ENCODE measurements at regions not wholly inside any gene's neighbourhood (a gene's known extent, or its start where the extent isn't known, plus 50 kb on each side); places are given as distances from the start of the nearest gene placed in this dataset.
A peak's percentile ranks its signal among the peaks of the same experiment; 100 is the strongest.

DNA sequence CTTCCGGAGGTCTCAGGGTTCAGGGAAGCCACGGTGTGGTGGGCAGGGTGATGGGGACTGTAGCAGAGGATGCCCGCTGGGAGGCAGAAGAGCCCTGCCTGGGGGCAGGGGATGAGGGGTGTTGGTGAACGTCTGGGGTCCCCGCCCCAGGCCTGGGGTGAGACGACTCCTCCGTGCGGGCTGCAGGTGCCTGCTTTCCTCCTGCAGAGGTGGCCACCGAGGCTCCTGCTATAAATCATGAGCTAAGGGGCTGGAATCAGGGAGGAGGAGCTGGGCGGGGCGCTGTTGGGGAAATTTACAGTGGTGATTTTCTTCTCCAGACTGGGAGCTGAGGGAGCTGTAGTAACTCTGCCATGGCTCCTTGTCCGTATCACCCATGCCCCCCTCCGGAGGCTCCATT, 167.0 kb downstream of the MRM1 start:
- DNase-seq, result peak; percentile 48

DNA sequence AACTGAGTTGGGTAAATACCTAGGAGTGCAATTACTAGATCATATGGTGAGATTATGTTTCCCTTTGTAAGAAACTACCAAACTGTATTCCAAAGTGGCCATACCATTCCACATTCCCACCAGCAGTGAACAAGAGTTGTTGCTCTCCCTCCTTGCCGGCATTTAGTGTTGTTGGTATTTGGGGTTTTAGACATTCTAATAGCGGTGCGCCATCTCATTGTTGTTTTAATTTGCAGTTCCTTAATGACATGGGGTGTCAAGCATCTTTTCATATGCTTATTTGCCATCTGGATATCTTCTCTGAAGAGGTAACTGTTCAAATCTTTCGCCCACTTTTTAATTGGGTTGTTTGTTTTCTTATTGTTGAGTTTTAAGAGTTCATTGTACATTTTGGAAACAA, 164.2 kb upstream of the LHX1 start:
- DNase-seq, result no peak

DNA sequence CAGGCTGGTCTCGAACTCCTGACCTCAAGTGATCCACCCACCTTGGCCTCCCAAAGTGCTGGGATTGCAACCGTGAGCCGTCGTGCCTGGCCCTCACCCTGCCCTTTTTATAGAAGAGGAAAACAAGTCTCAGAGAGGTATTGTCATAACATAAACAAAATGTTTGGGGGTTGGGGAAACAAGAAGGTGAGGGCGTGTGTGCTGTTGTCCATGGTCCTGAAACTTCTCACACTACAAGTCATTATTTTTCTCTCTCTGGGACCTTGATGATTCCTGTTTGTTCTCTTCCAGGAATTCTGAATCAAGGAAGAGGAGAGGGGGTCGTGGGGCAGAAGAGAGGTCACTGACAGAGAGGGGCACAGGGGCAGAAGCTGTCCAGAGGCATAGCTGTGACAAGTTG, 160.2 kb upstream of the LHX1 start:
- no peak for DNase-seq

DNA sequence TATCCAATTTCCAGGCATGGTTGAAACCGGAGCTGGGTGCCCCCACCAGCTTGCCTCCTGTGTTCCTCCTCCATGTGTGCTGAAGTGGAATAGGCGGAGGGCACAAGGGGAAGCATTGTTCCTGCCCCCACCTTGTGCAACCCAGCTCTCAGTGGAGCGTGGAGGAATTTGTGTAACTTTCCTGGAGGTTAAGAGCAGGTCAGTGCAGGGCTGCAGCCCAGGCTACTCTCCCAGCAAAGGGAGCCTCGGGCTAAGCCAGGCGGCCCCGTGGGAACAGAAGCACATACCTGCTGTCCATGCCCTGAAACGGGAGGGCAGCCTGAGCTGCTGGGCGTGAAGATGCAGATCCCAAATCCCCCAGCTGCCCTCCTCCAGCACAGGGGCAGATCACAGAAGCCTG, 158.8 kb upstream of the LHX1 start:
- no peak for DNase-seq

DNA sequence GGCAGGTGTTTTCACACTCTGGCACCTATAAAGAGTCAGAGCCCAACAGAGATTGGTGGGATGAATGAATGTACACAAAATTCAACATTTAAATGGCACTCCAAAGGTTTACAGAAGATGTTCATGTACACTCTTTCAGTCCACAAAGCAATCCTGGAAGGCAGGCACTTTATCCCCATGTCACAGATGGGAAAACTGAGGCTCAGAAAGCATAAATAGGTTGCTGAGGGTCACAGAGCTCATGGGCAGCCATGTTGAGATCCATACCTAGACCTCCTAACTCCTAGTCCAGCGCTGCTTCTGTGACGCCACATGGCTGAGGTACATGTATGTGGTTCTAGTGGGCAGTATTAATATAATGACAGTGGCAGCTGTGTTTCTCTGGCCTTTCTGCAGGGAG, 157.7 kb upstream of the LHX1 start:
- DNase-seq, result no peak

DNA sequence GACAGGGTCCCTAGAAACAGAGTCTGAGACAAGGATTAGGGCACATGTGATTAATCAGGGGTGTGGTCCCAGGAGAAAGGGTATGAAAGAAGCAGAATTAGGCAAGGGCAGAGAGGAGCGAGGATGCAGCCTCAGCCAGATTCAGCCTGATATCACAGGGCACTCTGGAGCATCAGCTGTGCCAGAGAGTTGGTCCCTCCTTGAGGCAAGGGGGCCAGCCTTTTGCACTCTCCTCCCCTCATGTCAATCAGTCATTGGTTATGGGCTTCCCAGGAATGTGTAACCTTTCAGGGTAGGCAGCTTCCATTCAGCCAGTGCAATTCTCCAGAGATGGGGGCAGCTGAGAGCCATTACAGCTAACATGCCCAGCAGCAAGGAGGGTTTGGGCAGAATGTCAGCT, 152.6 kb upstream of the LHX1 start:
- no peak for DNase-seq

DNA sequence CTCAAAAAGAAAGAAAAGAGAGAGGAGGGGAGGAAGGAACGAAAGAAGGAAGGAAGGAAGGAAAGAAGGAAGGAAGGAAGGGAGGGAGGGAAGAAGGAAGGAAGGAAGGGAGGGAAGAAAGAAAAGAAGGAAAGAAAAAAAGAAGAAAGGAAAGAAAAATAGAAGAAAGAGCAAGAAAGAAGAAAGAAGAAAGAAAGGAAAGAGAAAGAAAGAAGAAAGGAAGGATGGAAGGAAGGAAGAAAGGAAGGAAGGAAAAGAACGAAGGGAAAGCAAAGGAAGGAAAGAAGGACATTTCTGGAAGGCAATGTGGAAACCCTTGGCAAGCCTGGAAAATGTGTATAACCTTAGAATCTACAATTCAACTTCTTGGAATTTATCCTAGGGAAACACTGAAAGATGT, 150.4 kb upstream of the LHX1 start:
- no peak for DNase-seq

DNA sequence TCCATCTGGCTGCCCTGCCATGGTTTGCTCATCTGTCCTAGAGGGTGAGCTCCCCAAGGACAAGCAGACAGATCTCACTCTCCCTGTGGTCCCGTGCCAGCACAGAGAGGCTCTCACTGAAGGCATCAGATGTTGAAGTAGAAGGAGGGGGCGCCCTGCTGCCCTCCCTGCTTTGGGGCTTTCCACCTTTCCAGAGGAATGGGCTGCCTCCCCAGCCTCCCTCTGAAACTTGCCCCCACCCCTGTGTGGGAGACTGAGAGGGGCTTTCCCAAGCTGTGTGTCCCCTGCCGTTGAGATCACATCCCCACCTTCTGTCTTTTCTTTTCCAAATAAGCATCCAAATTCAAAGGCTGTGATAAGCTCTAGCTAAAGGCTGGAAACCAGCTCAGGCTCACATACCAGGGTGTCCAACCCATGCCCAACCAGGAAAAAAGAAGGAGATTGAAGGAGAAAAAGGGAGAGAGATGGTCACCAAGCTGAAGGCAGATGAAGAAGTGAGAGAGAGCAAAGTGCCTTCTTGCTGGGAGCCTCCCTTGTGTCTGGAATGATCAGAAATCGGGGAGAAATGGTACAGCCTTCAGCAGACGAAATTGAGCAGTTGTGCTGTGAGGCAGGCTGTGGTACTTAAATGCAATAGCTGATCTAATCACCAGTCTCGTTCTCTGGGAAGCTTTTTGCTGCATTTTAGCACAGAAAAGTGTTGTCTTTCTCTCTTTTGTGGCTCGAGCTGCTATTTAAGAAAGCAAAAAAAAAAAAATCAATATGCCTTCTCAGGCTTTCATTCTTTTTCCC, 145.9 kb upstream of the LHX1 start:
- no peak for DNase-seq

DNA sequence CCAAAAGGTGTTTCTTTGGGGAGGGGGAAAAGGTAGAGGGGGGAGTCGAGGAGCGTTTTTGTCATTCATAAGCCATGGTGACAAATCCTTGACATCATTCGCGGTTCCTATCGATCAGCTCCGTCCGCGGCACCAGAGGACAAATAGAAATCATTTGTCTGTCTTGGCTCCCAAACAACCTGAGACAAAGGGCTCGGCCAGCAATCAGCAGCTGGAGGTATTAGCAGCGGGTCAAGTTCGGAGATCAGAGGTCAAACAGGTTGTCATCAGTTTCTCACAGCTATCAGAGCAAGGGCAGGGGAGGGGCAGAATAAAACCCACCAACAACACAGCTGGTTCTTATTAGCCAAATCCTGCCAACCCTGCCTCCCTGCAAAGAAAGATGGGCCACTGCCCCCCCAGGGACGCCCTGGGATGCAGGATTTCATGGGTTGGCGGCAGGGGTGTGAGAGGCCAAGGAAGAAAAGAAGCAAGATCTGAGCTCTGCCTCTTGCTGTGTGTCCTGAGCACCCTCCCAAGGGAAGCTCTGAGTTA, 145.3 kb upstream of the LHX1 start:
- no peak for DNase-seq

DNA sequence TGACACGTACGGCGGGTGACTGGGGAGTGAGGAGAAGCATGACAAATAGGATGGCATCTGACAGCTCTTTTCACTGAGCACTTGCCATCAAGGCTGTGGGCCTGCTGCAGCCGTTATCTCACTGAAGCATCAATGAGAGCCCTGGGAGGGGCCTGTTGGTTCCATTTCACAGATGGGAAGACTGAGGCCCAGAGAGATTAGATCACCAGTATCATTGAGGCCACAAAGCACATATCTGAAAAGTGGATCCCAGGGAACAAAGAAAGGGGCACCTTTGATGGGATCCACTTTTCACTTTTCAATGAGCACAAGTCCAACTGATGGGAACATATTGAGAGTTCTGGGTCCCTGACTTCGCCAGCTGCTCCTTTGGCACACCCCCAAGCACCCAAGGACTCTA, 144.4 kb upstream of the LHX1 start:
- no peak for DNase-seq

DNA sequence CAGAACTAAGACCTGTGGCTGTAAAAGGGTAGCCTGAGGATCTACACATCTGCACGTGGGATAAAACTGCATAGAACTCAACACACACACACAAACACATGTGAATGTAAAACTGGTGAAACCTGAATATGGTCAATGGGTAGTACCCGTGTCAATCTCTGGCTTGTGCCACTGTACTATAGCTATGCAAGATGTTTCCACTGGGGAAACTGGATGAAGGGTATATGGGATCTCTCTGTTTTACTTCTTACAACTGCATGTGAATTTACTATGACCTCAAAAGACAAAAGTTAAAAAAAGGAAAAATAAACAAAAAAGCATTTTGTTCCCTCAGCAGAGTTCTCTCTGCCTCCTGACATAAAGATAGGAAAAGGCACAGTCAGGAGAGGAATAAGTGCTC, 143.3 kb upstream of the LHX1 start:
- no peak for DNase-seq

DNA sequence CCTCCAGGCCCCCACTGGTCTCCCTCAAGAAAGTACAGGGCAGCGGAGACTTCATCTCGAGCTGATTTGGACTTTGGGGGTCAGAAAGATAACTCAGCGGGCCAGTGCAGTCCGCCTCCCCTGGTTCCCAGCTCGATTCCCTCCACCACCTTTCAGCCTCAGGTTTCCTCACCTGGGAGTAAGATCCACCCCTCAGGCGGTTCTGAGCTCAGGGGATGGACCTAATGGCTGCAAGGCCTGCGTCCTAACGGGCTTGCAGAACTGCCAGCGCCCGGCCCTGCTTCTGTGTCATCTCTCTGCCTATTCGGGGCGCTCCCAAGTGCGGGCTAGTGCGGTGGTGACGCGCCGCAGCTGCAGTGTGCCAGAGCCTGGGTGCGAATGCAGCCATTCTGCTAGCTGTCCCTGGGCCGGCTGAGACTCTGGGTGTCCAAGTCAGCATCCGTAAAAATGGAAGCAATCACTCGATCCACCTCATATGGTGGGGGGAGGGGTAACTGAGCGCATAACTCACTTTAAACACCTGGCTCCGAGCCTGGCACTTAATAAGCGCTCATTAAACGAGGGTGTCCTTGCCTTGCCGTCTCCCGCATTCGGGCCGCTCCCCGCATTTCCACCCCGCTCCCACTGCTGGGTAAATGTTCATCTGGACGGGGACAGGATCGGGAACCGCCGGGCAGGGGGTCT, 129.6 kb upstream of the LHX1 start:
- DNase-seq, result no peak

DNA sequence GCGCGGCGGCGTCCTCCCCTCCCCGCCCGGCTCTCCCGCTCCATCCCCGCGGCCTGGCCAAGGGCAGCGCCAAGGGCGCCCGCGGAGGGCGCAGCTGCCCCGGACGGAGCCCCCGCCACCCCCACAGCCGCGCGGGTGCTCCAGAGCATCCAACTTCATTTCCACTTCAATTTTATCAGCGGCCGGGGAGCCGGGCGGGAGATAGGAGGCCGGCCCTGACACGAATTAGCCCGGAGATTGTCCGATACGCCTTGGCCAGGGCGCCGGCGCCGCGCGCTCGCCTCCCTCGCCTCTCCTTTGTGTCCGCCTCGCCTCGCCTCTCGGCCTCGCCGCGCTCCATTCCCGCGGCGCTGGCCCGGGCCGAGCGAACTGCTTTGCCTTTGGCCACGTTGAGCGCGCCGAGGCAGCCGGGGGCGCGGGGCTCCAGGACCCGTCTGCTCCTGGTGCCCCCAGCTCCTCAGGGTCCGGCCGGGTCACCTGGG, 129.1 kb upstream of the LHX1 start:
- no peak for DNase-seq

DNA sequence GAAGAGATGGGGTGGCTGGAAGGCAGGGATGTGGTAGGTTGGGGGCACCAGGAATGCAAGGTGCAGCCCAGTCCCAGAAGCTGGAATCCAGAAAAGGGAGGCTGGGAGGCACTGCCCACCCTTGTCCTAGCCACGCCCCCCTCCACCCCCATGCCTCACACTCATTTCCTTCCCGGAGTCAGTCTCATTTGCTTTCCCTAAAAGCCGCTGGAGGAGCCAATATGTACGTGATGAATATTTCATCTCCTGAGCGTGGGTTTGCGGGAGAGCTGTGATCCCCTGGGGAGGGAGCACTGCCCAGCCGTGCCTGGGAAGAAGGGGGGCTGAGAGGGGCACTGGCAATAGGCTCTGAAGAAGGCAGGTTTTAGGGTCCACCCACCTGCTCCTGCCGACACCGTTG, 124.5 kb upstream of the LHX1 start:
- DNase-seq, result no peak

DNA sequence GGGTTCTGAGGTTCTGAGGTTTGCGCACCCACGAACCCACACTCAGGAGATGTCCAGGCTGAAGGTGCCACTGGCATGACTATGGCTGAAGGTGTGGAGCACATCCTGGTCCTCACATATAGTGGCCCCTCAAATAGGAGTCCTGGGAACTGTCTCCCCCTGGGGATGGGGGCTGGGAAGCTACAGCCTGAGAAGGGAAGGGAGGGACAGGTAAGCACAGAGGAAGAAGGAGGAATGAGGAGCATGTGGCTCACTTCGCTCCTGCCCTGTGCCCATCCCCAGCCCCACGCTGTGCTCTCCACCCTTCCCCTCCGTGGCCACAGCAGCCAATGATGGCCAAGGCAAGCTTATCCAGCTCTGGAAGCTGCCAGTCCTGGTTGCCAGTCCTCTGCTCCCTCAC, 123.9 kb upstream of the LHX1 start:
- no peak for DNase-seq

DNA sequence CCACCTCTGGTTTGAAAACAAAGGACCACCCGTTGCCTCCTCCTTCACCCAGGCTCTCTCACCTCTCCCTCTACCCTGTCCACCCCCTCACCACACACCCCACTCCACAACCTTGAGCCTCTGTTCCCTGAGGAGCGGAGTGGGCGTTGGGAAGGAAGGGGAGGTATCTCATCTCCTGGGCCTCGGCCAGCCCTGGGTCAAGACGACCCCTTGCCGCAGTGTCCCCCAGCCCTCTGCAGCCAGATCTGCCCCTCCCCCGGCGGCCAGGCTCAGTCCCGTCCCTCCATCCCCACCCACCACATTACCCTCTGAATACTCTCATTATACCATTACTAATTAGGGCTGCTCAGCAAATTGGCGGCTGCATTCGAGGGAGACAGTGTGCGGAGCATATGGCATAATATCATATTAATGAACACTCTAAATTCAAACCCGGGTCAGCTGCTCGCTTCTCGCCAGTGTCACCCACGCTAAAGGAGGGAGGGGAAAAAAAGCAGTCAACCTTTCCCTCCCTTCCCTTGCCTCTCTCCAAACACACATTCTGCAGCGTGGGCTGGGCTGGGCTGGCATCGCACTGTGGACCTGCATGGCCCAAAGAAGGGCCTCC, 123.2 kb upstream of the LHX1 start:
- no peak for DNase-seq

DNA sequence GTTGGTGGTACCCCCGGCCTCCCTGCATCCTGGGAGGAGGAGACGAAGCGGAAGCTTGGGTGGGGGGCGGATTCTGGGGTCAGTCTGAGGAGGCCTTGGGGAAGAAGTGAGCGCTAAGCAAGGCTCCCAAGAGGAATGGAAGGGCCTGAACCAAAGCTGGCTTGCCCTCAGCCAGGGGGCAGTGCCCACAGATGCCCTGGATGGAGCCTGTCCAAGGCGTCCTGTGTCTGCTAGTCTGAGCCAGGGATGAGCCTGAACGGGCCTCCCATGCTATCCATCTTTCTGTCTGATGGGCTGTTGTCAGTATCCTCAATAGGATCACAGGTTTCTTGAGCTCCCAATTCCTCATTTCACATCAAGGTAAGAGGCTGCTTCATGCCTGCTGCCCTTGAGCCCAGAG, 122.3 kb upstream of the LHX1 start:
- DNase-seq, result no peak

DNA sequence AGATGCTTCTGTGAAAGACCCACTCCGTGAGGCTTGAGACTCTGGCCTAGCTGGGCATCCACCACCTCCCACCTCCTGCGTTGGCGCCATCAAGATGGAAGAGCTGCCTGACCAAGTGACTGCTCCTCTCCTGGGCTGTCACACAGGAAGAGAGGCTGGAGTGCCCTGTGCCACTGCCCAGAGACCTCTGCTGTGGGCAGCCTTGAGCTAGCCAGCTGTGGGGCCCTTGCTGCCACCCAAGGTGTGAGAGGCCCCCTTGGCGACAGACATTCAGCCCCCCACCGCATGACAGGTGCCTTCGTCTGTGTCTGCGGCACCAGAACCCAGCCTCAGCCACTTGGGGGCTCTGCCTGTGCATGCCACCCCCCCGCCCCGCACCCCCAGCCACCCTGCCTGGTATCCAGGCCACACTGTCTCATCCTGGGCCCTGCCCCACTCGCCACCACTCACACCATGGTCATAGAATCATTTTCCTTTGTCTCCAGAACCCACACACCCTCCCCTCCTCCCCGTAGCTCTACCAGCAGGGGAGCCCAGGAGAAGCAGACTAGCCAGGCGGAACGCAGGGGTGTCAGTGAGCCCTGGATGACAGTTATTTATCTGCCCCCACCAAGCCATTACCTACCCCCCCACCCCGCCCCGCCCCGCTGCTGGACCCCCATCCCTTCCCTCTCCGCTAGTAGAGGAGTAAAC, 120.9 kb upstream of the LHX1 start:
- DNase-seq, result no peak

DNA sequence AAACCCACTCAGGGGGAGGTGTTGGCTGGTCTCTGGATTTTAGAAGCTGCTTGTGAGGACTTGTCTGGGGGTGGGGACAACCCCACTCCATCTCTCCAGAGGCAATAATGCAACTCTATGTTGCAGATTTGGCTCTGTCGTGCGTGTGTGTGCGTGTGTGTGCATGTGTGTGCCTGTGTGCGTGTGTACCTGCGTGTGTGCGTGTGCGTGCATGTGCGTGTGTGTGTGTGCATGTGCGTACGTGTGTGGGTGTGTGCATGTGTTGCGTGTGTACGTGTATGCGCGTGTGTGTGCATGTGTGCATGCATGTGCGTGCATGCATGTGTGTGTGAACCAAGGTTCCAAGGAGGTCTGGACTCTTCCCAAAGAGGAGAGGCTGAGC, 120.4 kb upstream of the LHX1 start:
- DNase-seq, result no peak

DNA sequence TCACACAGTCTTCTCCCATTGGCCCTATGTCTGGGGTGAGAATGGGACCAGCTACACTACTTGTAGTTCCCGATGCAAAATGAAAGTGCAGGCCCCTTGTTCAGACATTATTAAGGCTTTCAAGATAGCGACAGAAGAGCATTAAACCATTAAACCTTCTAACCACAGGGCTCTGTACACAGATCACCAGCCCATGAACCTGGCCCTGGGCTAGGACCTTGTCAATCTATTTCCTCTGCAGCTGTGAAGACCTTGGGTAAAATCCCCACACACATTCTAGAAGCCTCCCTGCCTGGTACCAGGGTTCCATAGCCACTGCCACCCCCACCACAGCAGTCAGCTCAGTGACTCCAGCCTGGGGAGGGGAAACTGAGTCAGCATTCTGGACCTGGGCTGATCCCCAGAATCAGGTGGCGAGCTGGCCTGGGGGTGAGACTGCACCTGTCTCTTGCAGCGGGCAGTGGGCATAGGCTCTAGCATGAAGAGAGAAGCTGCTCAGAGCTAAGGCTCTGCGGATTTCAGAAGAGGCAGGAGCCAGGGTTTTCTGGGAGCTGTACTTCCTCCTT, 119.7 kb upstream of the LHX1 start:
- no peak for DNase-seq

DNA sequence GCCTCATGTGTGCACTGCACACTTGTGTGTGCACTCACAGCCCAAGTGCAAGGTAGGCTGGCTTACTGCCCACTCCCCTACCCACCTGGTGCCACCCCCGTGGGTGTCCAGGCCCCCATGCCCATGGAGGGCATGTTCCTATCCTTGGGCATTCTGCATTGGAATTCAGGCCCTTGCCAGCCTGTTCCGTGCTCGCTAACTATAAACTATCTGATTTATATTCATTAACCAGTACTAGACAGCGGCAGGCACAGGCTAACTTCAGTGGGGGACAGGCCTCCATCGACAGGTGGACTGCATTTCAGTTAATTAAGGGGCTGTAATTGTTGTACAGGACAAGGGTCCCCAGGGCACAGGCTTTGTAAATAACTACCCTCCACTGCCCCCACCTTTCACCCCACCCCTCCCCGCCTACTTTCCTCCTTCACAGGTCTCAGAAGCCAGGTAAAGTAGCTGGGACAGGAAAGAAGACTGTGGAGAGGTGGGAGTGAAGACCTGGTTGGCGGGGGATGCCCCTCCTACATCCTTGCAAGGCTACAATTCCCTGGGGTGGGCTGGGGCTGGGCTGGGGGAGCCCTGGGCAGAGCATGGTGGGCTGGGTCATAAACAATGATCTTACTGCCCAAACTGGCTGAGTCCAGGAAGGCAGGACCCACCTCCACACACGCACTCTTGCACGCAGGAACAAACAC, 119.0 kb upstream of the LHX1 start:
- no peak for DNase-seq
